ENCODE measurements at regions not wholly inside any gene's neighbourhood (a gene's known extent, or its start where the extent isn't known, plus 50 kb on each side); places are given as distances from the start of the nearest gene placed in this dataset.

DNA sequence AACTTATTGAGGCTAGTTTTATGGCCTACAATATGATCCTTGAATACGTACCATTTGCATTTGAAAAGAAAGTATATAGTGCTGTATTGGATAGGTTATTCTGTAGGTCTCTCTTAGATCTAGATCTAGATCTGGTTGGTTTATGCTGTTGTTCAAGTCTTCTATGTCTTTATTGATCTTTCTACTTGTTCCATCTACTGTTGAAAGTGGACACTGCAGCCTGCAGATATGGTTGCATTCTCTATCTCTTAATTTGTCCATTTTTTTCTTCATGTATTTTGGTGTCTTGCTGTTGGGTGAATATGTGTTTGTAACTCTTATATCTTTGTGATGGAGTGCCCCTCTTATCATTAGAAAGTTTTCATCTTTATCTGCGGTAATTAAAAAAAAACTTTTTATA, 139.4 kb upstream of the PCDH15 start:
- H3F3A ChIP-seq (ENCODE audit: insufficient read depth, low read length, poor library complexity, severe bottlenecking) = no peaks in the 10 kb centered on the region
- no peak overlapping the region for H3K4me3 ChIP-seq (ENCODE audit: low read length)
- H3K27ac ChIP-seq (ENCODE audit: low read length) = no peak overlapping the region
- H3K4me2 ChIP-seq (ENCODE audit: low read length) = no peak overlapping the region
- no peak for TF ChIP-seq POLR2AphosphoS5 (IDR thresholded peaks at IDR 0.05)
- TF ChIP-seq SMC3 (conservative IDR thresholded peaks at IDR 0.05; ENCODE audit: poor library complexity) = no peak
- TF ChIP-seq, protein P1, sequence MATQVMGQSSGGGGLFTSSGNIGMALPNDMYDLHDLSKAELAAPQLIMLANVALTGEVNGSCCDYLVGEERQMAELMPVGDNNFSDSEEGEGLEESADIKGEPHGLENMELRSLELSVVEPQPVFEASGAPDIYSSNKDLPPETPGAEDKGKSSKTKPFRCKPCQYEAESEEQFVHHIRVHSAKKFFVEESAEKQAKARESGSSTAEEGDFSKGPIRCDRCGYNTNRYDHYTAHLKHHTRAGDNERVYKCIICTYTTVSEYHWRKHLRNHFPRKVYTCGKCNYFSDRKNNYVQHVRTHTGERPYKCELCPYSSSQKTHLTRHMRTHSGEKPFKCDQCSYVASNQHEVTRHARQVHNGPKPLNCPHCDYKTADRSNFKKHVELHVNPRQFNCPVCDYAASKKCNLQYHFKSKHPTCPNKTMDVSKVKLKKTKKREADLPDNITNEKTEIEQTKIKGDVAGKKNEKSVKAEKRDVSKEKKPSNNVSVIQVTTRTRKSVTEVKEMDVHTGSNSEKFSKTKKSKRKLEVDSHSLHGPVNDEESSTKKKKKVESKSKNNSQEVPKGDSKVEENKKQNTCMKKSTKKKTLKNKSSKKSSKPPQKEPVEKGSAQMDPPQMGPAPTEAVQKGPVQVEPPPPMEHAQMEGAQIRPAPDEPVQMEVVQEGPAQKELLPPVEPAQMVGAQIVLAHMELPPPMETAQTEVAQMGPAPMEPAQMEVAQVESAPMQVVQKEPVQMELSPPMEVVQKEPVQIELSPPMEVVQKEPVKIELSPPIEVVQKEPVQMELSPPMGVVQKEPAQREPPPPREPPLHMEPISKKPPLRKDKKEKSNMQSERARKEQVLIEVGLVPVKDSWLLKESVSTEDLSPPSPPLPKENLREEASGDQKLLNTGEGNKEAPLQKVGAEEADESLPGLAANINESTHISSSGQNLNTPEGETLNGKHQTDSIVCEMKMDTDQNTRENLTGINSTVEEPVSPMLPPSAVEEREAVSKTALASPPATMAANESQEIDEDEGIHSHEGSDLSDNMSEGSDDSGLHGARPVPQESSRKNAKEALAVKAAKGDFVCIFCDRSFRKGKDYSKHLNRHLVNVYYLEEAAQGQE (IDR thresholded peaks at IDR 0.05; ENCODE audit: borderline replicate concordance) = no peak
- TF ChIP-seq RAD21 (conservative IDR thresholded peaks at IDR 0.05) = no peak
- no peaks in the 10 kb centered on the region for H3K27me3 ChIP-seq (ENCODE audit: insufficient read depth, low read depth, low read length)
- no peak overlapping the region for H3K9ac ChIP-seq (ENCODE audit: low read length)
- H2AFZ ChIP-seq (ENCODE audit: low read depth, low read length) = no peak overlapping the region
- no peaks in the 10 kb centered on the region for H4K20me1 ChIP-seq (ENCODE audit: insufficient read depth)
- no peaks in the 10 kb centered on the region for H3K9me3 ChIP-seq (ENCODE audit: low read length)
- no peaks in the 10 kb centered on the region for H3K36me3 ChIP-seq (ENCODE audit: insufficient read depth, low read length)
- no peaks in the 10 kb centered on the region for H3K79me2 ChIP-seq (replicated peaks; ENCODE audit: insufficient read depth, low read length)
- no peaks in the 10 kb centered on the region for H3K9me2 ChIP-seq (ENCODE audit: insufficient read depth, low read length)

DNA sequence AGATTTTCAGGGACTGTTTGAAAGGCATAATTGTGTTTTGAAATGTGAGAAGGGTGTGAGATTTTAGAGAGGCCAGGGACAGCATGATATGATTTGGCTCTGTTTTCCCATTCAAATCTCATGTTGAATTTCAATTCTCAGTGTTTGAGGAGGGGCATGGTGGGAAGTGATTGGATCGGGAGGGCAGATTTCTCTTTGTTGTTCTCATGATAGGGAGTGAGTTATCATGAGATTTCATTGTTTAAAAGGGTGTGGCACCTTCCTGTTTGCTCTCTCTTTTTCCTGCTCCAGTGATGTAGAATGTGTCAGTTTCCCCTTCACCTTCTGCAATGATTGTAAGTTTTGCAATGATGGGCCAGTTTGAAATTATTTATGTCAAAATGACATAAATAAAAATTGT, 113.0 kb upstream of the PCDH15 start:
- Histone ChIP-seq H3K79me2 (replicated peaks; ENCODE audit: insufficient read depth, low read length) (no peaks in the 10 kb centered on the region), H3K27ac (ENCODE audit: low read length) (no peak overlapping the region), H3K9ac (ENCODE audit: low read length) (no peak overlapping the region), H3K27me3 (ENCODE audit: insufficient read depth, low read depth, low read length) (no peaks in the 10 kb centered on the region), H4K20me1 (ENCODE audit: insufficient read depth) (no peaks in the 10 kb centered on the region), H3K4me3 (ENCODE audit: low read length) (no peak overlapping the region), H3K9me2 (ENCODE audit: insufficient read depth, low read length) (no peaks in the 10 kb centered on the region), H3F3A (ENCODE audit: insufficient read depth, low read length, poor library complexity, severe bottlenecking) (no peaks in the 10 kb centered on the region), H2AFZ (ENCODE audit: low read depth, low read length) (no peak overlapping the region), H3K4me2 (ENCODE audit: low read length) (no peak overlapping the region), H3K9me3 (ENCODE audit: low read length) (peaks cover 4% of the 10 kb centered on the region), H3K36me3 (ENCODE audit: insufficient read depth, low read length) (no peaks in the 10 kb centered on the region)
- no peak for TF ChIP-seq SMC3 (conservative IDR thresholded peaks at IDR 0.05; ENCODE audit: poor library complexity)
- TF ChIP-seq MXI1 (conservative IDR thresholded peaks at IDR 0.05; ENCODE audit: poor library complexity, severe bottlenecking) = no peak
- no peak for TF ChIP-seq EZH2 (IDR thresholded peaks at IDR 0.05; ENCODE audit: borderline replicate concordance, insufficient read depth, low read length, poor library complexity, severe bottlenecking)
- no peak for TF ChIP-seq TAF1 (IDR thresholded peaks at IDR 0.05; ENCODE audit: low read depth)
- TF ChIP-seq, protein P1 (IDR thresholded peaks at IDR 0.05; ENCODE audit: borderline replicate concordance) = no peak
- TF ChIP-seq RAD21 (conservative IDR thresholded peaks at IDR 0.05) = no peak
- TF ChIP-seq POLR2AphosphoS5 (IDR thresholded peaks at IDR 0.05) = no peak
- TF ChIP-seq, protein P2, sequence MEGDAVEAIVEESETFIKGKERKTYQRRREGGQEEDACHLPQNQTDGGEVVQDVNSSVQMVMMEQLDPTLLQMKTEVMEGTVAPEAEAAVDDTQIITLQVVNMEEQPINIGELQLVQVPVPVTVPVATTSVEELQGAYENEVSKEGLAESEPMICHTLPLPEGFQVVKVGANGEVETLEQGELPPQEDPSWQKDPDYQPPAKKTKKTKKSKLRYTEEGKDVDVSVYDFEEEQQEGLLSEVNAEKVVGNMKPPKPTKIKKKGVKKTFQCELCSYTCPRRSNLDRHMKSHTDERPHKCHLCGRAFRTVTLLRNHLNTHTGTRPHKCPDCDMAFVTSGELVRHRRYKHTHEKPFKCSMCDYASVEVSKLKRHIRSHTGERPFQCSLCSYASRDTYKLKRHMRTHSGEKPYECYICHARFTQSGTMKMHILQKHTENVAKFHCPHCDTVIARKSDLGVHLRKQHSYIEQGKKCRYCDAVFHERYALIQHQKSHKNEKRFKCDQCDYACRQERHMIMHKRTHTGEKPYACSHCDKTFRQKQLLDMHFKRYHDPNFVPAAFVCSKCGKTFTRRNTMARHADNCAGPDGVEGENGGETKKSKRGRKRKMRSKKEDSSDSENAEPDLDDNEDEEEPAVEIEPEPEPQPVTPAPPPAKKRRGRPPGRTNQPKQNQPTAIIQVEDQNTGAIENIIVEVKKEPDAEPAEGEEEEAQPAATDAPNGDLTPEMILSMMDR (IDR thresholded peaks at IDR 0.05; ENCODE audit: poor library complexity, severe bottlenecking) = no peak
- no peak for TF ChIP-seq EP300 (conservative IDR thresholded peaks at IDR 0.05; ENCODE audit: poor library complexity, severe bottlenecking)

All from neural cell (in vitro differentiated cells).